ENCODE measurements at regions not wholly inside any gene's neighbourhood (a gene's known extent, or its start where the extent isn't known, plus 50 kb on each side); places are given as distances from the start of the nearest gene placed in this dataset.

- TF ChIP-seq POLR2AphosphoS5 (IDR thresholded peaks at IDR 0.05) (no peak), POLR2A (IDR thresholded peaks at IDR 0.05) (no peak)
- TF ChIP-seq, protein P1, sequence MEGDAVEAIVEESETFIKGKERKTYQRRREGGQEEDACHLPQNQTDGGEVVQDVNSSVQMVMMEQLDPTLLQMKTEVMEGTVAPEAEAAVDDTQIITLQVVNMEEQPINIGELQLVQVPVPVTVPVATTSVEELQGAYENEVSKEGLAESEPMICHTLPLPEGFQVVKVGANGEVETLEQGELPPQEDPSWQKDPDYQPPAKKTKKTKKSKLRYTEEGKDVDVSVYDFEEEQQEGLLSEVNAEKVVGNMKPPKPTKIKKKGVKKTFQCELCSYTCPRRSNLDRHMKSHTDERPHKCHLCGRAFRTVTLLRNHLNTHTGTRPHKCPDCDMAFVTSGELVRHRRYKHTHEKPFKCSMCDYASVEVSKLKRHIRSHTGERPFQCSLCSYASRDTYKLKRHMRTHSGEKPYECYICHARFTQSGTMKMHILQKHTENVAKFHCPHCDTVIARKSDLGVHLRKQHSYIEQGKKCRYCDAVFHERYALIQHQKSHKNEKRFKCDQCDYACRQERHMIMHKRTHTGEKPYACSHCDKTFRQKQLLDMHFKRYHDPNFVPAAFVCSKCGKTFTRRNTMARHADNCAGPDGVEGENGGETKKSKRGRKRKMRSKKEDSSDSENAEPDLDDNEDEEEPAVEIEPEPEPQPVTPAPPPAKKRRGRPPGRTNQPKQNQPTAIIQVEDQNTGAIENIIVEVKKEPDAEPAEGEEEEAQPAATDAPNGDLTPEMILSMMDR (IDR thresholded peaks at IDR 0.05), result no peak
Observed at GRCh38 chr6:121791396-121792315, 356.2 kb downstream of the GJA1 start.

Measured in gastroesophageal sphincter (tissue), 3 donors.